GM12865 (cell line): ENCODE measurements at regions not wholly inside any gene's neighbourhood (a gene's known extent, or its start where the extent isn't known, plus 50 kb on each side); places are given as distances from the start of the nearest gene placed in this dataset.

ENCODE experiments used
- DNase-seq: peaks from one replicate; pipeline ENCODE4 v3.0.0; 2010; ENCODE audit warnings: low read depth
- H3K4me3 ChIP-seq: 2 replicates; pipeline ENCODE4 v1.5.1; 2011; ENCODE audit warnings: mild to moderate bottlenecking, low read depth, low read length, control low read depth
- TF ChIP-seq, protein P1 (sequence below): IDR thresholded peaks from 2 replicates; pipeline ENCODE4 v1.5.1; 2011; ENCODE audit warnings: low read length, control low read depth, low read depth, inconsistent platforms; ENCODE audit not compliant: insufficient read depth; ENCODE audit errors: missing control alignments

DNA sequence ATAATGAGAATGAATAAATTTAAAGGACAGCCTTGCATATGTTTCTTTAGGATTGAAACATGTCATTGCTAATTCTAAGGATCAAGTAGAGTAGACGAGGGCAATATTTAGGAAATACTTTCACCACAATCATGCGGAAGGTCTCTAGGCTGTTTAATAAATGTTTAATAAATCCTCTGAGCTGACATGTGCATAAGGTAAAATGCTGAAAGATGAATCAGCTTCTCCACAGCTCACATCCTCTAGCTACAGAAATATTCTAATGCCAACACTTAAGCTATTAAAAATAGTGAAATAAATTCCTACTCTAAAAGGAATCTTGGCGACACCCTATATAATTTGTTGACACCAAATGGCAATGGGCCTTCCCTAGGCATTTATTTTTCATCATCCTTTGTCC lies 407.3 kb downstream of the TBL1XR1 start:
- TF ChIP-seq, protein P1, sequence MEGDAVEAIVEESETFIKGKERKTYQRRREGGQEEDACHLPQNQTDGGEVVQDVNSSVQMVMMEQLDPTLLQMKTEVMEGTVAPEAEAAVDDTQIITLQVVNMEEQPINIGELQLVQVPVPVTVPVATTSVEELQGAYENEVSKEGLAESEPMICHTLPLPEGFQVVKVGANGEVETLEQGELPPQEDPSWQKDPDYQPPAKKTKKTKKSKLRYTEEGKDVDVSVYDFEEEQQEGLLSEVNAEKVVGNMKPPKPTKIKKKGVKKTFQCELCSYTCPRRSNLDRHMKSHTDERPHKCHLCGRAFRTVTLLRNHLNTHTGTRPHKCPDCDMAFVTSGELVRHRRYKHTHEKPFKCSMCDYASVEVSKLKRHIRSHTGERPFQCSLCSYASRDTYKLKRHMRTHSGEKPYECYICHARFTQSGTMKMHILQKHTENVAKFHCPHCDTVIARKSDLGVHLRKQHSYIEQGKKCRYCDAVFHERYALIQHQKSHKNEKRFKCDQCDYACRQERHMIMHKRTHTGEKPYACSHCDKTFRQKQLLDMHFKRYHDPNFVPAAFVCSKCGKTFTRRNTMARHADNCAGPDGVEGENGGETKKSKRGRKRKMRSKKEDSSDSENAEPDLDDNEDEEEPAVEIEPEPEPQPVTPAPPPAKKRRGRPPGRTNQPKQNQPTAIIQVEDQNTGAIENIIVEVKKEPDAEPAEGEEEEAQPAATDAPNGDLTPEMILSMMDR, result no peak
- DNase-seq, result no peak
- H3K4me3 ChIP-seq, result no peak overlapping the region

DNA sequence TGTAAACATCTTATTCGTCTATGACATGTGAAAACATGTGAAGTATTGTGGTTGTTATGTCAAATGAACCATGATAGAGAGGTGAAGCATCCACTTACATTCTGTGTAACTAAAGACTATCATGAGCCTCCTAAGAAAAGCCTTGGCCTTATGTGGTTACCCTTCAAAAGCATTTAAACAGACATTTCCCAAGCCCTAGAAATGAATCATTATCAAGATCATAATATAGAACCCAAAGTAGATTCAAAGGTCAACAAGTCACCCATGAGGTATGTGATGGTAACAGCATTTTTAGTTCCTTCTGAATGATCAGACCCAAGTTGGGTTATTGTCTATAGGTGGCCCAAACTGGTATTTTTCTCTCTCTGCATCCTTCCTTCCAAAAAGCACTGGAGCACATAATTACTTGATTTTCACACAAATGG lies 408.0 kb downstream of the TBL1XR1 start:
- DNase-seq, result no peak
- TF ChIP-seq, protein P1, result no peak
- no peak overlapping the region for H3K4me3 ChIP-seq

DNA sequence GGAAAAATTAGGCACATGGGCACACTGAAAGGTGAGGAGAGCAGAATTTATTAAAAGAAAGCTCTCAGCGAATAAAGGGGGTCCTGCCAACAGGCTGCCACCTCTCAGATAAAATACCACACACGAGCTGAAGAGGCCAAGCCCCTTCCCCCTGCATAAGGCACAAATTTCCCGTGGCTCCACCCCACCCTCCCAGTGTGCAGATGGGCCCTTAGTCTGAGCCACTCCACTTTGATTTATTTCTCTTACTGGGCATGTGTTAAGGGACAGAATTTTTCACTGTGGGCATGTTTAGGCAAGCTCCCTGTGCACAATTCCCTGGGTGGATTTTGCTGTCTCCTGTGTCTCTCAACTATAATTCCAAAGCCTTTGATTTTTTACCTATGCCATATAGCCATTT lies 409.8 kb downstream of the TBL1XR1 start:
- no peak for DNase-seq
- no peak overlapping the region for H3K4me3 ChIP-seq
- TF ChIP-seq, protein P1, result no peak

DNA sequence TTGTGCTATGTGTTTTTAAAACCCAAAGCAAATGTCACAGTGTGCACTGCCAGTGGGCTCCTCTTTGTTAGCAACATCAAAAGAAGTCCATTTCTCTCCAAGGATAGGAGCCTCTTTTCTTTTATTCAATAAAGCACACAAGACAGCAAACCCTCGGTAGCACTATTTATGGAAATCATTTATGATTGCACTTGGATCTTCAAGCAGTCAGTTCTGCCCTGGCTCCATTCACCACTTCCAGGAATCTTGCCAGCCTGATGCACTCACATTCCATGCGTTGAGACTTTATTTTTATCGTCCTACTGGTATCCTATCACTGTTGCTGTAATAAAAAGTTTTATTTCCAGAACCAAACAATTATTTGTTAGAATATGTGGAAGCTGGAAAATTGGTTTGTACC lies 412.1 kb downstream of the TBL1XR1 start:
- TF ChIP-seq, protein P1, result no peak
- no peak overlapping the region for H3K4me3 ChIP-seq
- DNase-seq, result no peak

- TF ChIP-seq, protein P1, result no peak
- no peak overlapping the region for H3K4me3 ChIP-seq
- DNase-seq, result no peak
Measured at GRCh38 chr3:176780766-176781165, 416.5 kb downstream of the TBL1XR1 start.

DNA sequence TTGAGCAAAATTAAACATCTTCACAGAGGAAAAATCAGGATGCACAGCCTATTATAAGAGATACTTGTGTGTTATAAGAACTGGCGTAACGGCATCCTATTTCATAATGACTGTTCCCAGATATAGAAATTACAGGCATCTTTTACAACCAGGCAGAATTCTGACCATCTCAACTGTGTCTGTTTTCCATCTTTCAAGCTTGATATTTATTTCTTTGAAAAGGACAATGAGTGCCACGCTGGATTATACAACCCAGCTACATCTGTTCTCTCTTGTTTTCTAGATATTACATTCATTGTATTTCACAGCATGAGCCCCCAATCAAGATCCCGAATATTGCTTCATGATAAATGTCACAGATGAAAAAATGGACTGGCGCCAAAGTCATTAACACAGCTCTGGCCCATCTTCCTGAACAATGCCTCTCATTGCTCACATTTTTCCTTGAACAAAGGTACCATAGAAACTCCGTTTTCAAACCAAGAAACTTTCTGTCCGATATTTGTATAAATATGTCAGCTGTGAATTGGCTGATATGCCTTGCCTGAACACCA lies 420.6 kb downstream of the TBL1XR1 start:
- no peak for DNase-seq
- TF ChIP-seq, protein P1, result no peak
- no peak overlapping the region for H3K4me3 ChIP-seq

DNA sequence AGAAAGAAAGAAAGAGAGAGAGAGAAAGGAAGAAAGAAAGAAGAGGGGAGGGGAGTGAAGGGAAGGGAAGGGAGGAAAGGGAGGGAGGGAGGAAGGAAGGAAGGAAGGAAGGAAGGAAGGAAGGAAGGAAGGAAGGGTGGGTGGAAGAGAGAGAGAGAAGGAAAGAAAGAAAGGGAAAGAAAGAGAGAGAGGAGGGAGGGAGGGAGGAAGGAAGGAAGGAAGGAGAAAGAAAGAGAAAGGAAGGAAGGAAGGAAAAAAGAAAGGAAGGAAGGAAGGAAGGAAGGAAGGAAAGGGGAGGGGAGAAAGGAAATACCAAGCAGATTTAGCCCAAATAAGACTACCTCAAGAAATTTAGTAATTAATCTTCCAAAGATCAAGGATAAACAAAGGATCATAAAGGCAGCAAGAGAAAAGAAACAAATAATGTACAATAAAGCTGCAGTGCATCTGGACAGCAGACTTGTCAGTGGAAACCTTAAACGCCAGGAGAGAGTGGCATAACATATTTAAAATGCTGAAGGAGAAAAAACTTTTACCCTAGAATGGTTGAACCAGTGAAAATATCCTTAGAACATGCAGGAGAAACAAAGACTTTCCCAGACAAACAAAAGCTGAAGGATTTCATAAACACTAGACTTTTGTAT lies 427.6 kb downstream of the TBL1XR1 start:
- DNase-seq, result no peak
- H3K4me3 ChIP-seq, result no peak overlapping the region
- TF ChIP-seq, protein P1, result no peak
